Right forelimb (tissue), 1 donor: ENCODE measurements at regions not wholly inside any gene's neighbourhood (a gene's known extent, or its start where the extent isn't known, plus 50 kb on each side); places are given as distances from the start of the nearest gene placed in this dataset.
"Not testable (repeated sequence)": the region's sequence is repeated elsewhere in the genome, so short reads cannot be mapped to it uniquely, and the experiment has no call there.

Experiments
- DNase-seq: peaks from one replicate; pipeline ENCODE4 v3.0.0-alpha.2; 2018

GRCh38 chr2:21812766-21813165 is 689.0 kb downstream of the TDRD15 start:
- no peak for DNase-seq

- DNase-seq = no peak
These were observed 690.9 kb downstream of the TDRD15 start for GRCh38 chr2:21814588-21815149.

GRCh38 chr2:21818212-21818795 is 694.5 kb downstream of the TDRD15 start:
- no peak for DNase-seq

GRCh38 chr2:21819454-21819853 is 695.7 kb downstream of the TDRD15 start:
- DNase-seq = no peak

GRCh38 chr2:21820271-21820670 is 696.5 kb downstream of the TDRD15 start:
- DNase-seq = no peak

GRCh38 chr2:21821672-21822227 is 698.0 kb downstream of the TDRD15 start:
- DNase-seq = no peak

- DNase-seq = no peak
These were observed 698.7 kb downstream of the TDRD15 start for GRCh38 chr2:21822505-21822904.

- DNase-seq = no peak
These were observed 710.0 kb downstream of the TDRD15 start for GRCh38 chr2:21833767-21834166.

- no peak for DNase-seq
These were observed 712.5 kb downstream of the TDRD15 start for GRCh38 chr2:21836261-21836660.

- no peak for DNase-seq
These were observed 713.0 kb downstream of the TDRD15 start for GRCh38 chr2:21836719-21837118.

- no peak for DNase-seq
These were observed 713.6 kb downstream of the TDRD15 start for GRCh38 chr2:21837168-21837960.

GRCh38 chr2:21841341-21841740 is 717.6 kb downstream of the TDRD15 start:
- no peak for DNase-seq

- DNase-seq = not testable (repeated sequence)
These were observed 726.6 kb downstream of the TDRD15 start for GRCh38 chr2:21850367-21850766.

- no peak for DNase-seq
These were observed 731.2 kb downstream of the TDRD15 start for GRCh38 chr2:21854938-21855337.

GRCh38 chr2:21856708-21857107 is 732.9 kb downstream of the TDRD15 start:
- no peak for DNase-seq

GRCh38 chr2:21860907-21861306 is 737.1 kb downstream of the TDRD15 start:
- DNase-seq = no peak

- no peak for DNase-seq
These were observed 742.5 kb downstream of the TDRD15 start for GRCh38 chr2:21866316-21866715.

GRCh38 chr2:21887881-21888280 is 764.1 kb downstream of the TDRD15 start:
- DNase-seq = no peak

- DNase-seq = no peak
These were observed 766.3 kb downstream of the TDRD15 start for GRCh38 chr2:21890041-21890440.

GRCh38 chr2:21890716-21891115 is 766.9 kb downstream of the TDRD15 start:
- no peak for DNase-seq

- DNase-seq = no peak
These were observed 767.4 kb downstream of the TDRD15 start for GRCh38 chr2:21891191-21891590.

GRCh38 chr2:21892140-21892539 is 768.4 kb downstream of the TDRD15 start:
- DNase-seq = no peak

- DNase-seq = no peak
These were observed 771.4 kb downstream of the TDRD15 start for GRCh38 chr2:21895200-21895599.
